ENCODE measurements at regions not wholly inside any gene's neighbourhood (a gene's known extent, or its start where the extent isn't known, plus 50 kb on each side); places are given as distances from the start of the nearest gene placed in this dataset.

DNA sequence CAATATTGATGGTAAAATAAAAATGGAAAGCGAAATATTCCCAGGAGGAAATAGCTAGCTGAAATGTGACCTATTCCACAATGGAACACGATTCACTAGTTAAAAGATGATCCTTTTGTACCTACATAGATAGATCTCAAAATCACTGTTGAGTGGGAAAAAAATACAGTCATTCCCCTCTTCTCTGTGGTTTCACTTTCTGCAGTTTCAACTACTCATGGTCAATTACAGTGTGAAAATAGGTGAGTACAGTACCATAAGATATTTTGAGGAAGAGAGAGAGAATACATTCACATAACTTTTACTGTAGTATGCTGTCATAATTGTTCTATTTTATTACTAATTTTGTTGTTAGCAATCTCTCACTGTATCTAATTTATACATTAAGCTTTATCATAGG, 56.0 kb upstream of the COL13A1 start (continued):
- TF ChIP-seq, protein P1, sequence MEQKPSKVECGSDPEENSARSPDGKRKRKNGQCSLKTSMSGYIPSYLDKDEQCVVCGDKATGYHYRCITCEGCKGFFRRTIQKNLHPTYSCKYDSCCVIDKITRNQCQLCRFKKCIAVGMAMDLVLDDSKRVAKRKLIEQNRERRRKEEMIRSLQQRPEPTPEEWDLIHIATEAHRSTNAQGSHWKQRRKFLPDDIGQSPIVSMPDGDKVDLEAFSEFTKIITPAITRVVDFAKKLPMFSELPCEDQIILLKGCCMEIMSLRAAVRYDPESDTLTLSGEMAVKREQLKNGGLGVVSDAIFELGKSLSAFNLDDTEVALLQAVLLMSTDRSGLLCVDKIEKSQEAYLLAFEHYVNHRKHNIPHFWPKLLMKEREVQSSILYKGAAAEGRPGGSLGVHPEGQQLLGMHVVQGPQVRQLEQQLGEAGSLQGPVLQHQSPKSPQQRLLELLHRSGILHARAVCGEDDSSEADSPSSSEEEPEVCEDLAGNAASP (CRISPR knock-in tag; IDR thresholded peaks at IDR 0.05; ENCODE audit: borderline replicate concordance) = no peak
- no peak for TF ChIP-seq ZBTB8A (CRISPR knock-in tag; IDR thresholded peaks at IDR 0.05; ENCODE audit: borderline replicate concordance, low read depth)

DNA sequence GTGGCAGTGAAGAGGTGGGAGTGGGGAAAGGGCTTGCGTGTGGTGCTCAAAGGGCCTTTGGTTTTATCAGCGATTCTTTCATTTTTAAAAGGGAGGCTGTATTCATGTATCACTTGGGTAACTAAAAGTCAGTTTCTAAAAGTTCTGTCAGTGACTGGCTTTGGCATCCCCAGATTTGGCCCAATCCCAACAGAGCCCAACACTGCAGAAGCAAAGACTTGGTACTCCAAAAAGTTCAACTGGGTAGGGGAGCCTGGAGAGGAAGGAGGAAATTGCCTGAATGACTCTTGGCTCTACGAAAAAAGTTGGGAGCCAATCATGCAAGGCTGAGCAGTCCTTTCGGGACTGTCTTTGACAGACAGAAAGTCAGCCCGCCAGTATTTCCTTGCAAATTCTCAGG, 54.5 kb upstream of the COL13A1 start:
- Histone ChIP-seq H3K9ac (ENCODE audit: insufficient read depth, low read depth, low read length) (no peak overlapping the region), H4K20me1 (ENCODE audit: insufficient read depth, low read length) (no peaks in the 10 kb centered on the region), H3K36me3 (replicated peaks in 1 of 2; ENCODE audit: control insufficient read depth in 1 of 2, insufficient read depth in 2 of 2, low read length in 2 of 2) (no peaks in the 10 kb centered on the region), H2AFZ (ENCODE audit: low read length) (no peak overlapping the region), H3K27ac (ENCODE audit: extremely low read length, insufficient read depth, low read length) (no peak overlapping the region), H3K4me1 (ENCODE audit: insufficient read depth, low read length) (no peaks in the 10 kb centered on the region), H3K4me2 (ENCODE audit: low read depth, low read length) (no peak overlapping the region), H3K4me3 (replicated peaks in 1 of 3; ENCODE audit: insufficient read depth in 1 of 3, low read depth in 2 of 3, low read length in 3 of 3) (no peak overlapping the region), H3K79me2 (ENCODE audit: insufficient read depth, low read length) (no peaks in the 10 kb centered on the region), H3K27me3 (ENCODE audit: control insufficient read depth in 1 of 2, insufficient read depth in 2 of 2, low read length in 2 of 2) (peaks cover 0 to 52% of the 10 kb centered on the region in 2 experiments; a peak in 3 of 5 replicates), H3K9me3 (ENCODE audit: low read length) (no peaks in the 10 kb centered on the region)
- ATAC-seq (no peak), DNase-seq (ENCODE audit: low spot score) (no peak), FAIRE-seq (no peak)
- 58% methylated on average over 5 of the region's 5 CpGs for WGBS (ENCODE audit: low lambda C conversion rate)
- ChIA-PET POLR2A (no interaction called here), CTCF (ENCODE audit: low intra/inter-chr PET ratio, low total read pairs) (no interaction called here)
- TF ChIP-seq HHEX (CRISPR knock-in tag; IDR thresholded peaks at IDR 0.05) = no peak
- no peak for TF ChIP-seq ZNF235 (CRISPR knock-in tag; IDR thresholded peaks at IDR 0.05; ENCODE audit: borderline replicate concordance)
- no peak for TF ChIP-seq ZFP62 (CRISPR knock-in tag; IDR thresholded peaks at IDR 0.05)
- TF ChIP-seq ZNF138 (CRISPR knock-in tag; IDR thresholded peaks at IDR 0.05; ENCODE audit: low read depth) = no peak
- TF ChIP-seq, protein P2, sequence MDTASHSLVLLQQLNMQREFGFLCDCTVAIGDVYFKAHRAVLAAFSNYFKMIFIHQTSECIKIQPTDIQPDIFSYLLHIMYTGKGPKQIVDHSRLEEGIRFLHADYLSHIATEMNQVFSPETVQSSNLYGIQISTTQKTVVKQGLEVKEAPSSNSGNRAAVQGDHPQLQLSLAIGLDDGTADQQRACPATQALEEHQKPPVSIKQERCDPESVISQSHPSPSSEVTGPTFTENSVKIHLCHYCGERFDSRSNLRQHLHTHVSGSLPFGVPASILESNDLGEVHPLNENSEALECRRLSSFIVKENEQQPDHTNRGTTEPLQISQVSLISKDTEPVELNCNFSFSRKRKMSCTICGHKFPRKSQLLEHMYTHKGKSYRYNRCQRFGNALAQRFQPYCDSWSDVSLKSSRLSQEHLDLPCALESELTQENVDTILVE (CRISPR knock-in tag; IDR thresholded peaks at IDR 0.05) = no peak
- in situ Hi-C loops (cut with HindIII; ENCODE audit: extremely low pct_ligation_motif_present, low pct_unique_long_range_greater_than_20kb) (no loop called here), intact Hi-C loops (cut with micrococcal nuclease; ENCODE audit: unreplicated experiment) (loop anchor here (10.0 kb wide), 1 partner anchor 168 kb away; no protein-coding TSS in a partner anchor)
- BruUV-seq (replicated peaks) = no TSS peak
